ENCODE measurements at regions not wholly inside any gene's neighbourhood (a gene's known extent, or its start where the extent isn't known, plus 50 kb on each side); places are given as distances from the start of the nearest gene placed in this dataset.

- H3K27ac ChIP-seq (ENCODE audit: insufficient read length, low read depth, low read length) = no peak overlapping the region
- no peak overlapping the region for H2BK120ac ChIP-seq (ENCODE audit: low read depth, low read length, poor library complexity, severe bottlenecking)
- H4K20me1 ChIP-seq (ENCODE audit: control insufficient read depth, insufficient read depth, insufficient read length) = no peaks in the 10 kb centered on the region
- no peaks in the 10 kb centered on the region for H3K9me3 ChIP-seq (ENCODE audit: control insufficient read depth, low read depth, low read length)
- no peaks in the 10 kb centered on the region for H3K79me2 ChIP-seq (ENCODE audit: insufficient read depth, low read length)
- no peak overlapping the region for H3K23ac ChIP-seq (ENCODE audit: insufficient read length, low read depth, low read length)
- no peak overlapping the region for H2BK5ac ChIP-seq (ENCODE audit: insufficient read length, low read length)
- H2BK12ac ChIP-seq (ENCODE audit: insufficient read length, low read depth, low read length) = no peak overlapping the region
- no CpG with 5 or more reads among the region's 12 CpGs for WGBS (ENCODE audit: extremely low coverage, insufficient read length, low lambda C conversion rate)
- H3K4me2 ChIP-seq (ENCODE audit: insufficient read depth, insufficient read length, low read length) = no peak overlapping the region
- H3K9ac ChIP-seq (ENCODE audit: extremely low read depth, insufficient read length, low read length) = no peak overlapping the region
- no peak overlapping the region for H2BK20ac ChIP-seq (ENCODE audit: low read depth, low read length, poor library complexity, severe bottlenecking)
- no peak overlapping the region for H4K91ac ChIP-seq (ENCODE audit: insufficient read length, low read depth, low read length)
- no peak for DNase-seq
- Mint-ChIP-seq H3K9me3 (no peaks in the 10 kb centered on the region), H3K27ac (no peak overlapping the region), H3K36me3 (ENCODE audit: insufficient read depth in 1 of 3, low read depth in 3 of 3) (no peaks in the 10 kb centered on the region), H3K27me3 (ENCODE audit: low read depth) (no peaks in the 10 kb centered on the region), H3K4me3 (no peak overlapping the region), H3K4me1 (no peaks in the 10 kb centered on the region)
- H3K27me3 ChIP-seq (ENCODE audit: insufficient read depth, low read length) = no peaks in the 10 kb centered on the region
- H2AFZ ChIP-seq (ENCODE audit: low read length) = no peak overlapping the region
- no peak overlapping the region for H4K5ac ChIP-seq (ENCODE audit: insufficient read length, low read depth, low read length)
- no peak overlapping the region for H2AK5ac ChIP-seq (ENCODE audit: insufficient read length, low read length)
- H3K23me2 ChIP-seq (ENCODE audit: insufficient read length, low read depth, low read length, poor library complexity, severe bottlenecking) = no peaks in the 10 kb centered on the region
- no peak overlapping the region for H4K8ac ChIP-seq (replicated peaks; ENCODE audit: insufficient read length, low read depth, low read length)
- H3K4me1 ChIP-seq (ENCODE audit: insufficient read depth, low read length) = no peaks in the 10 kb centered on the region
- no peak for TF ChIP-seq CTCF (conservative IDR thresholded peaks at IDR 0.05)
- no peak overlapping the region for H3K4ac ChIP-seq (ENCODE audit: low read depth, low read length)
- no peak overlapping the region for H3T11ph ChIP-seq (ENCODE audit: low read length)
- no peak overlapping the region for H3K18ac ChIP-seq (ENCODE audit: insufficient read length, low read depth, low read length)
- H2BK15ac ChIP-seq (ENCODE audit: low read depth, low read length) = no peak overlapping the region
- H3K56ac ChIP-seq (ENCODE audit: insufficient read length, low read depth, low read length) = no peak overlapping the region
- no peak overlapping the region for H3K14ac ChIP-seq (ENCODE audit: insufficient read depth, low read length)
- no peaks in the 10 kb centered on the region for H3K79me1 ChIP-seq (ENCODE audit: insufficient read depth, low read depth, low read length, poor library complexity, severe bottlenecking)
Observed at GRCh38 chr5:66241136-66241825, 97.2 kb downstream of the SREK1 start.

Data from H9 (cell line).